Ascending aorta (tissue), 2 donors: ENCODE measurements at regions not wholly inside any gene's neighbourhood (a gene's known extent, or its start where the extent isn't known, plus 50 kb on each side); places are given as distances from the start of the nearest gene placed in this dataset.
A peak's percentile ranks its signal among the peaks of the same experiment; 100 is the strongest.

Experiments
- DNase-seq, 2 donors: peaks; one replicate each; pipeline ENCODE4 v3.0.0-alpha.2; 2019; ENCODE audit warnings: low spot score in 2 of 2
- H3K27ac ChIP-seq, 2 donors: fragments of 200-600 bp; sonication (generic); one replicate each; pipeline ENCODE4 v1.5.1; 2016 to 2017; ENCODE audit warnings: mild to moderate bottlenecking in 1 of 2
- H3K27me3 ChIP-seq: fragments of 200-600 bp; sonication (generic); one replicate; pipeline ENCODE4 v1.5.1; 2017
- H3K36me3 ChIP-seq, 2 donors: fragments of 200-600 bp; sonication (generic); one replicate each; pipeline ENCODE4 v1.5.1; 2016
- H3K4me1 ChIP-seq, 2 donors: fragments of 200-600 bp; sonication (generic); one replicate each; pipeline ENCODE4 v1.5.1; 2016 to 2017; ENCODE audit warnings: mild to moderate bottlenecking in 1 of 2
- H3K4me3 ChIP-seq, 2 donors: fragments of 200-600 bp; sonication (generic); one replicate each; pipeline ENCODE4 v1.5.1; 2016 to 2017; ENCODE audit warnings: mild to moderate bottlenecking in 1 of 2
- H3K9me3 ChIP-seq, 2 donors: fragments of 200-600 bp; sonication (generic); one replicate each; pipeline ENCODE4 v1.5.1; 2016
- CTCF ChIP-seq, 3 experiments: fragments of 200-600 bp in 2 of 3; fragments of 450-650 bp in 1 of 3; sonication (generic) in 2 of 3; IDR thresholded peaks; one replicate each; pipeline ENCODE4 v1.5.1; 2016 to 2019; ENCODE audit warnings: antibody characterized with exemption in 3 of 3, mild to moderate bottlenecking in 1 of 3, moderate library complexity in 1 of 3
- intact Hi-C: fragments of 100-400 bp; cut with DNase I; formaldehyde crosslinking; loops from one replicate; pipeline ENCODE4 v1.15.1; 2023

- Histone ChIP-seq H3K27ac (no peak overlapping the region), H3K9me3 (no peaks in the 10 kb centered on the region), H3K4me1 (peaks cover 13 to 42% of the 10 kb centered on the region in 2 donors), H3K36me3 (no peaks in the 10 kb centered on the region), H3K4me3 (no peak overlapping the region), H3K27me3 (no peaks in the 10 kb centered on the region)
- TF ChIP-seq CTCF (IDR thresholded peaks at IDR 0.05): no peak
- intact Hi-C loops: loop anchor here (10.0 kb wide), 1 partner anchor 403 kb away; the partner anchor contains the start of gene ADAM33
- peak in 1 of 2 donors; percentile 34 for DNase-seq
These were observed 60.7 kb upstream of the SMOX start for GRCh38 chr20:4087923-4088322.

DNA sequence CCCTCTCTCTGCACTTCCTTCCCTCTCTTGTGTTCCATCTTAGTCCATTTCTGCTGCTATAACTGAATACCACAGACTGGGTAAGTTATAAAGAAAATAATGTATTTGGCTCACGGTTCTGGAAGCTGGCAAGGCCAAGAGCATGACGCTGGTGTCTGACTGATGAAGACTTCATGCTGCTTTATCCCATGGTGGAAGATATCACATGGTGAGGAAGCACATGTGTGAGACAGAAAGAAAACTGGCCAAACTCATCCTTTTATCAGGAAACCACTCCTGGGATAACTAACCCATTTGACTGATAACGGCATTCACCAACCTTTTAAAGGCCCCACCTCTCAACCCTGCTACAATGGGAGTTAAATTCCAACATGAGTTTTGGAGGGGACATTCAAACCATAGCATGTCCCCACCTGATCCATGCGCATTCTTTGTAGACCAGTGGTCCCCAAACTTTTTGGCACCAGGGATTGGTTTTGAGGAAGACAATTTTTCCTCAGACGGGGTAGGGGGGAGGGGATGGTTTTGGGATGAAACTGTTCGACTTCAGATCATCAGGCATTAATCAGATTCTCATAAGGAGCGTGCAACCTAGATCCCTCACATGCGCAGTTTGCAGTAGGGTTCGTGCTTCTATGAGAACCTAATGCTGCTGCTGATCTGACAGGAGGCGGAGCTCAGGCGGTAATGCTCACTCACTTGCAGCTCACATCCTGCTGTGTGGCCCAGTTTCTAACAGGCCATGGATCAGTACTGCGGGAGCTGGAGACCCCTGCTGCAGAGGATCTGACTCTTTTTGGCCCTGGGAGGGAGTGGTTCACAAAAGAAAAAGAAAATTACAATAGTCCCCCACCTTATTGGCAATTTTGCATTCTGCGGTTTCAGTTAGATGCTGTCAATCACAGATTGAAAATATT is 61.6 kb upstream of the SMOX start:
- peak in 1 of 2 donors; percentile 62 for DNase-seq
- Histone ChIP-seq H3K4me3 (no peak overlapping the region), H3K27me3 (no peaks in the 10 kb centered on the region), H3K27ac (peak overlapping the region in 1 of 2 donors; percentile 20), H3K36me3 (no peaks in the 10 kb centered on the region), H3K9me3 (peaks cover 0 to 3% of the 10 kb centered on the region in 2 donors), H3K4me1 (peaks cover 13 to 50% of the 10 kb centered on the region in 2 donors)
- intact Hi-C loops: loop anchor here (10.0 kb wide), 1 partner anchor 402 kb away; the partner anchor contains the start of gene ADAM33
- no peak for TF ChIP-seq CTCF (IDR thresholded peaks at IDR 0.05)

GRCh38 chr20:4084721-4085120 is 63.9 kb upstream of the SMOX start:
- Histone ChIP-seq H3K36me3 (no peaks in the 10 kb centered on the region), H3K4me3 (no peak overlapping the region), H3K4me1 (peaks cover 13 to 41% of the 10 kb centered on the region in 2 donors), H3K9me3 (peaks cover 0 to 15% of the 10 kb centered on the region in 2 donors), H3K27me3 (no peaks in the 10 kb centered on the region), H3K27ac (peak overlapping the region; percentile 77 to 88)
- peak in 1 of 2 donors; percentile 57 for DNase-seq
- no peak for TF ChIP-seq CTCF (IDR thresholded peaks at IDR 0.05)
- intact Hi-C loops: loop anchor here (1.0 to 10.0 kb wide), 4 partner anchors 17 to 400 kb away; partner anchors contain the start of genes ADAM33 and PANK2

- peak overlapping the region; percentile 77 to 88 for H3K27ac ChIP-seq
These were observed 64.5 kb upstream of the SMOX start for GRCh38 chr20:4084096-4084495.

More at GRCh38 chr20:4084096-4084495, 64.5 kb upstream of the SMOX start:
- Histone ChIP-seq H3K4me3 (no peak overlapping the region), H3K9me3 (peaks cover 0 to 15% of the 10 kb centered on the region in 2 donors), H3K27me3 (no peaks in the 10 kb centered on the region), H3K36me3 (no peaks in the 10 kb centered on the region), H3K4me1 (peaks cover 13 to 40% of the 10 kb centered on the region in 2 donors)
- peak in 1 of 2 donors; percentile 52 for DNase-seq
- intact Hi-C loops: loop anchor here (10.0 kb wide), 1 partner anchor 399 kb away; the partner anchor contains the start of gene ADAM33
- TF ChIP-seq CTCF (IDR thresholded peaks at IDR 0.05): no peak
